Endothelial cell of umbilical vein (primary cell): ENCODE measurements at regions not wholly inside any gene's neighbourhood (a gene's known extent, or its start where the extent isn't known, plus 50 kb on each side); places are given as distances from the start of the nearest gene placed in this dataset.

ENCODE experiments used
- BruUV-seq: library from RNA; stranded (reverse); fragments of 400-500 nt; replicated peaks from 2 replicates; lab custom pipeline; 2021; lab: Mats Ljungman, UMichigan
- CTCF ChIA-PET: fragments of 300-600, 350-600 bp; sonication (Branson Sonifier 250); formaldehyde crosslinking; loops from one replicate; lab custom pipeline; 2021; ENCODE audit warnings: antibody characterized with exemption, inconsistent platforms; lab: Charles Lee
- POLR2A ChIA-PET: fragments of 300-600, 350-600 bp; sonication (Branson Sonifier 250); formaldehyde crosslinking; loops from one replicate; lab custom pipeline; 2021; ENCODE audit warnings: antibody characterized with exemption, inconsistent platforms; lab: Charles Lee
- DNase-seq: peaks from one replicate; pipeline ENCODE4 v3.0.0-alpha.2; 2011; ENCODE audit warnings: low read depth, low spot score
- FAIRE-seq: peaks from 2 replicates; lab custom pipeline; 2011; peaks lifted over from hg19 to GRCh38; lab: Jason Lieb, UNC
- H2AFZ ChIP-seq: 2 replicates; pipeline ENCODE4 v1.6.0; 2012; ENCODE audit warnings: low read depth, low read length, control low read depth, inconsistent platforms
- H3K27ac ChIP-seq: 2 replicates; pipeline ENCODE4 v1.5.1; 2011; ENCODE audit warnings: low read depth, mild to moderate bottlenecking, control low read depth, low read length, moderate library complexity; ENCODE audit not compliant: insufficient read depth
- H3K27me3 ChIP-seq, 2 experiments: 2 replicates each; pipeline versions ENCODE4 v1.6.0 to v1.6.1; 2011; ENCODE audit warnings: low read length in 2 of 2, mixed read lengths in 1 of 2; ENCODE audit not compliant: control insufficient read depth in 2 of 2, insufficient read depth in 2 of 2
- H3K36me3 ChIP-seq, 2 experiments: 2 replicates in 1 of 2; 3 replicates in 1 of 2; pipeline ENCODE4 v1.5.1; 2011; ENCODE audit warnings: low read length in 2 of 2, mild to moderate bottlenecking in 1 of 2, moderate library complexity in 1 of 2; ENCODE audit not compliant: control insufficient read depth in 2 of 2, insufficient read depth in 2 of 2; ENCODE audit errors: extremely low read depth in 1 of 2
- H3K4me1 ChIP-seq: 3 replicates; pipeline ENCODE4 v1.5.1; 2011; ENCODE audit warnings: mild to moderate bottlenecking, low read length; ENCODE audit not compliant: control insufficient read depth, insufficient read depth; ENCODE audit errors: extremely low read depth
- H3K4me2 ChIP-seq: 2 replicates; pipeline ENCODE4 v1.6.1; 2011; ENCODE audit warnings: low read length, control low read depth, mixed read lengths; ENCODE audit not compliant: insufficient read depth
- H3K4me3 ChIP-seq, 3 experiments: fragments of 200-600 bp in 1 of 3; sonication (generic), shearing (Covaris generic) in 1 of 3; replicated peaks in 1 of 3; 2 replicates each; pipeline ENCODE4 v1.5.1; 2011 to 2016; ENCODE audit warnings: control low read depth in 3 of 3, low read length in 3 of 3, mild to moderate bottlenecking in 2 of 3, inconsistent platforms in 1 of 3, low read depth in 1 of 3, moderate library complexity in 1 of 3; ENCODE audit not compliant: insufficient read depth in 1 of 3
- H3K79me2 ChIP-seq: 2 replicates; pipeline ENCODE4 v1.6.0; 2012; ENCODE audit warnings: low read length, inconsistent platforms; ENCODE audit not compliant: control insufficient read depth, insufficient read depth
- H3K9ac ChIP-seq: replicated peaks from 2 replicates; pipeline ENCODE3; 2011; ENCODE audit warnings: low read length, control low read depth; ENCODE audit not compliant: insufficient read depth; ENCODE audit errors: extremely low read depth
- H3K9me1 ChIP-seq: replicated peaks from 3 replicates; pipeline ENCODE4 v1.6.0; 2011; ENCODE audit warnings: mild to moderate bottlenecking, low read length; ENCODE audit not compliant: control insufficient read depth, insufficient read depth; ENCODE audit errors: extremely low read depth
- H3K9me3 ChIP-seq: replicated peaks from 2 replicates; pipeline ENCODE4 v1.5.1; 2012; ENCODE audit warnings: low read length, inconsistent platforms; ENCODE audit not compliant: control insufficient read depth, insufficient read depth
- H4K20me1 ChIP-seq: replicated peaks from 2 replicates; pipeline ENCODE3; 2011; ENCODE audit warnings: mild to moderate bottlenecking, low read length; ENCODE audit not compliant: control insufficient read depth, insufficient read depth; ENCODE audit errors: extremely low read depth
- JUN ChIP-seq: IDR thresholded peaks from 2 replicates; pipeline ENCODE4 v1.6.1; 2011; ENCODE audit warnings: borderline replicate concordance, low read depth; ENCODE audit not compliant: insufficient read length, insufficient read depth
- MAX ChIP-seq: IDR thresholded peaks from 2 replicates; pipeline ENCODE4 v1.6.1; 2011; ENCODE audit not compliant: insufficient read depth, insufficient read length
- MYC ChIP-seq: IDR thresholded peaks from one replicate; pipeline ENCODE4 v1.6.1; 2011; ENCODE audit warnings: mild to moderate bottlenecking, low read depth, low read length
- POLR2A ChIP-seq: IDR thresholded peaks from 2 replicates; pipeline ENCODE4 v1.6.1; 2012; ENCODE audit warnings: low read depth, mild to moderate bottlenecking, control low read depth, low read length
- dilution Hi-C: fragments of 300-500 bp; cut with MboI; formaldehyde crosslinking; loops from one replicate; pipeline ENCODE4 v1.15.0; 2019; ENCODE audit warnings: low sequenced_read_pairs; ENCODE audit not compliant: extremely low pct_ligation_motif_present
- intact Hi-C: fragments of 100-400 bp; cut with micrococcal nuclease; formaldehyde crosslinking; loops from one replicate; pipeline ENCODE4 v1.10.0; 2022
- TF ChIP-seq, protein P1 (sequence below), 2 donors: IDR thresholded peaks; 1 replicate in 1 of 2; 2 replicates in 1 of 2; pipeline ENCODE4 v1.5.1; 2011; ENCODE audit warnings: low read length in 2 of 2, mild to moderate bottlenecking in 2 of 2, moderate library complexity in 2 of 2, control low read depth in 1 of 2, inconsistent platforms in 1 of 2, low read depth in 1 of 2; ENCODE audit not compliant: insufficient read depth in 1 of 2; ENCODE audit errors: extremely low read depth in 1 of 2

- no peak for DNase-seq
- no TSS peak for BruUV-seq
Observed at GRCh38 chr15:72982714-72983113, 69.5 kb upstream of the NEO1 start.

DNA sequence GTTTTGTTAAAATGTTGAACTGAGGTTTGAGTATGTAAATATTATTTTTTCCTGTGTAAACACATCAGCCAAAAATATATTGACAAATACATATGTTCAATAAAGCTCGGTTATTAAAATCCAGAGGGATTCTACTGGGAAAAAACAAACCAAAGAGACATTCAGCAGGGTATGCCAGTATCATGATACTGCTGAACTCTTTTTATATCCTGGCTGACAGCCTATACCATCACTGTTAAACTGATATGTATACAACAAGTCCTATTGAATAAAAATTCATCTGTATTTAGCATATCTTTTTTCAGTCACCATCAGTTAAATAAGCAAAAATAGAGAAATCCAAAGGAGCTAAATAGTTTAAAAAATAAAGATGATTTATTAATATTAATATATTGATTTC lies 71.6 kb upstream of the NEO1 start:
- intact Hi-C loops, result no loop called here
- TF ChIP-seq, protein P1, sequence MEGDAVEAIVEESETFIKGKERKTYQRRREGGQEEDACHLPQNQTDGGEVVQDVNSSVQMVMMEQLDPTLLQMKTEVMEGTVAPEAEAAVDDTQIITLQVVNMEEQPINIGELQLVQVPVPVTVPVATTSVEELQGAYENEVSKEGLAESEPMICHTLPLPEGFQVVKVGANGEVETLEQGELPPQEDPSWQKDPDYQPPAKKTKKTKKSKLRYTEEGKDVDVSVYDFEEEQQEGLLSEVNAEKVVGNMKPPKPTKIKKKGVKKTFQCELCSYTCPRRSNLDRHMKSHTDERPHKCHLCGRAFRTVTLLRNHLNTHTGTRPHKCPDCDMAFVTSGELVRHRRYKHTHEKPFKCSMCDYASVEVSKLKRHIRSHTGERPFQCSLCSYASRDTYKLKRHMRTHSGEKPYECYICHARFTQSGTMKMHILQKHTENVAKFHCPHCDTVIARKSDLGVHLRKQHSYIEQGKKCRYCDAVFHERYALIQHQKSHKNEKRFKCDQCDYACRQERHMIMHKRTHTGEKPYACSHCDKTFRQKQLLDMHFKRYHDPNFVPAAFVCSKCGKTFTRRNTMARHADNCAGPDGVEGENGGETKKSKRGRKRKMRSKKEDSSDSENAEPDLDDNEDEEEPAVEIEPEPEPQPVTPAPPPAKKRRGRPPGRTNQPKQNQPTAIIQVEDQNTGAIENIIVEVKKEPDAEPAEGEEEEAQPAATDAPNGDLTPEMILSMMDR (IDR thresholded peaks at IDR 0.05; ENCODE audit: extremely low read depth in 1 of 2, insufficient read depth in 1 of 2, low read depth in 1 of 2, low read length in 2 of 2), result no peak

More at GRCh38 chr15:72982714-72983113, 69.5 kb upstream of the NEO1 start:
- no peak overlapping the region for H3K9ac ChIP-seq
- no peaks in the 10 kb centered on the region for H3K36me3 ChIP-seq
- ChIA-PET CTCF (no interaction called here), POLR2A (no interaction called here)
- peaks cover 0 to 3% of the 10 kb centered on the region in 2 experiments for H3K27me3 ChIP-seq
- no peaks in the 10 kb centered on the region for H3K9me1 ChIP-seq
- no peak overlapping the region for H3K4me2 ChIP-seq
- intact Hi-C loops, result no loop called here
- H4K20me1 ChIP-seq, result no peaks in the 10 kb centered on the region
- dilution Hi-C loops, result no loop called here
- no peaks in the 10 kb centered on the region for H3K79me2 ChIP-seq
- FAIRE-seq, result no peak
- no peak overlapping the region for H2AFZ ChIP-seq
- H3K4me3 ChIP-seq, result no peak overlapping the region
- H3K27ac ChIP-seq, result no peak overlapping the region
- TF ChIP-seq POLR2A, result no peak
- no peak for TF ChIP-seq JUN
- no peak for TF ChIP-seq MYC
- no peak for TF ChIP-seq MAX
- TF ChIP-seq, protein P1 (IDR thresholded peaks at IDR 0.05; ENCODE audit: extremely low read depth in 1 of 2, insufficient read depth in 1 of 2, low read depth in 1 of 2, low read length in 2 of 2), result no peak
- no peaks in the 10 kb centered on the region for H3K4me1 ChIP-seq
- no peaks in the 10 kb centered on the region for H3K9me3 ChIP-seq

More for the DNA sequence above, 71.6 kb upstream of the NEO1 start:
- Histone ChIP-seq H3K79me2 (no peaks in the 10 kb centered on the region), H3K4me1 (no peaks in the 10 kb centered on the region), H3K9me3 (no peaks in the 10 kb centered on the region), H2AFZ (no peak overlapping the region), H3K4me3 (no peak overlapping the region), H3K27ac (no peak overlapping the region), H3K9ac (no peak overlapping the region), H3K27me3 (peaks cover 0 to 3% of the 10 kb centered on the region in 2 experiments), H3K9me1 (no peaks in the 10 kb centered on the region), H3K36me3 (no peaks in the 10 kb centered on the region), H4K20me1 (no peaks in the 10 kb centered on the region), H3K4me2 (no peak overlapping the region)
- DNase-seq (no peak), FAIRE-seq (no peak)
- POLR2A ChIA-PET, result no interaction called here
- no TSS peak for BruUV-seq
- CTCF ChIA-PET, result interaction anchor here (1.0 kb wide), 1 partner anchor 9 kb away, joined by 3 read pairs; no protein-coding TSS in a partner anchor
- dilution Hi-C loops, result no loop called here
